PFSK-1 (cell line): ENCODE measurements at regions not wholly inside any gene's neighbourhood (a gene's known extent, or its start where the extent isn't known, plus 50 kb on each side); places are given as distances from the start of the nearest gene placed in this dataset.

ENCODE experiments used
- FOXP2 ChIP-seq: optimal IDR thresholded peaks from 2 replicates; pipeline ENCODE3; 2011; ENCODE audit warnings: borderline replicate concordance, control low read depth, inconsistent platforms; ENCODE audit not compliant: insufficient read depth; ENCODE audit errors: extremely low read length, extremely low read depth
- POLR2AphosphoS5 ChIP-seq: IDR thresholded peaks from 2 replicates; pipeline ENCODE4 v1.6.1; 2012; ENCODE audit warnings: low read depth, mild to moderate bottlenecking, control low read depth, low read length, moderate library complexity
- REST ChIP-seq, 2 experiments: IDR thresholded peaks; 2 replicates each; pipeline versions ENCODE4 v1.6.1 to v1.8.0; 2011 to 2012; ENCODE audit warnings: low read depth in 2 of 2, low read length in 2 of 2, control low read depth in 1 of 2, inconsistent platforms in 1 of 2, mild to moderate bottlenecking in 1 of 2, moderate library complexity in 1 of 2; ENCODE audit not compliant: insufficient read depth in 1 of 2
- SIN3A ChIP-seq: IDR thresholded peaks from 2 replicates; pipeline ENCODE4 v1.6.1; 2012; ENCODE audit warnings: mild to moderate bottlenecking, low read length, moderate library complexity, borderline replicate concordance; ENCODE audit not compliant: insufficient read depth
- TAF1 ChIP-seq: IDR thresholded peaks from 2 replicates; pipeline ENCODE4 v1.6.1; 2012; ENCODE audit warnings: low read length, control low read depth, borderline replicate concordance; ENCODE audit not compliant: insufficient read depth

- TF ChIP-seq REST (IDR thresholded peaks at IDR 0.05; ENCODE audit: insufficient read depth in 1 of 2, low read depth in 2 of 2, low read length in 2 of 2) (no peak), SIN3A (no peak), FOXP2 (no peak), POLR2AphosphoS5 (no peak), TAF1 (no peak)
These were observed 308.1 kb upstream of the PKN2 start for GRCh38 chr1:88375977-88376376.

GRCh38 chr1:88376421-88376820 is 307.7 kb upstream of the PKN2 start:
- no peak for TF ChIP-seq FOXP2
- TF ChIP-seq POLR2AphosphoS5 = no peak
- no peak for TF ChIP-seq SIN3A
- TF ChIP-seq TAF1 = no peak

GRCh38 chr1:88378560-88378959 is 305.5 kb upstream of the PKN2 start:
- TF ChIP-seq POLR2AphosphoS5 (no peak), FOXP2 (no peak), SIN3A (no peak), TAF1 (no peak), REST (IDR thresholded peaks at IDR 0.05; ENCODE audit: insufficient read depth in 1 of 2, low read depth in 2 of 2, low read length in 2 of 2) (no peak)

- TF ChIP-seq REST (IDR thresholded peaks at IDR 0.05; ENCODE audit: insufficient read depth in 1 of 2, low read depth in 2 of 2, low read length in 2 of 2) = no peak
- TF ChIP-seq TAF1 = no peak
- no peak for TF ChIP-seq FOXP2
- TF ChIP-seq SIN3A = no peak
- no peak for TF ChIP-seq POLR2AphosphoS5
These were observed 289.1 kb upstream of the PKN2 start for GRCh38 chr1:88394958-88395357.

GRCh38 chr1:88398338-88398737 is 285.7 kb upstream of the PKN2 start:
- no peak for TF ChIP-seq POLR2AphosphoS5
- TF ChIP-seq SIN3A = no peak
- no peak for TF ChIP-seq TAF1
- no peak for TF ChIP-seq REST (IDR thresholded peaks at IDR 0.05; ENCODE audit: insufficient read depth in 1 of 2, low read depth in 2 of 2, low read length in 2 of 2)
- no peak for TF ChIP-seq FOXP2
